ENCODE measurements at regions not wholly inside any gene's neighbourhood (a gene's known extent, or its start where the extent isn't known, plus 50 kb on each side); places are given as distances from the start of the nearest gene placed in this dataset.

- no peak for ATAC-seq
Measured at GRCh38 chr16:74232806-74233465, 63.7 kb upstream of the PSMD7 start.

- no peak for ATAC-seq
Measured at GRCh38 chr16:74230126-74230525, 66.5 kb upstream of the PSMD7 start.

GRCh38 chr16:74226338-74226954 is 70.2 kb upstream of the PSMD7 start:
- no peak for ATAC-seq

- ATAC-seq, result no peak
Measured at GRCh38 chr16:74224828-74225612, 71.6 kb upstream of the PSMD7 start.

GRCh38 chr16:74221828-74222227 is 74.8 kb upstream of the PSMD7 start:
- ATAC-seq, result no peak

- no peak for ATAC-seq
Measured at GRCh38 chr16:74219706-74220105, 76.9 kb upstream of the PSMD7 start.

- ATAC-seq, result no peak
Measured at GRCh38 chr16:74218871-74219270, 77.7 kb upstream of the PSMD7 start.

GRCh38 chr16:74216319-74216718 is 80.3 kb upstream of the PSMD7 start:
- no peak for ATAC-seq

GRCh38 chr16:74215249-74215648 is 81.4 kb upstream of the PSMD7 start:
- no peak for ATAC-seq

- no peak for ATAC-seq
Measured at GRCh38 chr16:74213372-74213771, 83.2 kb upstream of the PSMD7 start.

- no peak for ATAC-seq
Measured at GRCh38 chr16:74210245-74210644, 86.4 kb upstream of the PSMD7 start.

GRCh38 chr16:74202009-74202408 is 94.6 kb upstream of the PSMD7 start:
- no peak for ATAC-seq

GRCh38 chr16:74201576-74201975 is 95.0 kb upstream of the PSMD7 start:
- no peak for ATAC-seq

- ATAC-seq, result no peak
Measured at GRCh38 chr16:74200921-74201320, 95.7 kb upstream of the PSMD7 start.

GRCh38 chr16:74199842-74200124 is 96.8 kb upstream of the PSMD7 start:
- no peak for ATAC-seq

- no peak for ATAC-seq
Measured at GRCh38 chr16:74199066-74199841, 97.4 kb upstream of the PSMD7 start.

- ATAC-seq, result no peak
Measured at GRCh38 chr16:74192281-74192797, 104.3 kb upstream of the PSMD7 start.

- no peak for ATAC-seq
Measured at GRCh38 chr16:74190292-74190691, 106.3 kb upstream of the PSMD7 start.

- no peak for ATAC-seq
Measured at GRCh38 chr16:74188856-74189255, 107.8 kb upstream of the PSMD7 start.

GRCh38 chr16:74186561-74186971 is 110.0 kb upstream of the PSMD7 start:
- no peak for ATAC-seq

- no peak for ATAC-seq
Measured at GRCh38 chr16:74184839-74185238, 111.8 kb upstream of the PSMD7 start.

GRCh38 chr16:74183601-74184360 is 112.8 kb upstream of the PSMD7 start:
- ATAC-seq, result no peak

All from activated CD4-positive, CD25-positive, alpha-beta regulatory T cell treated with anti-CD3 and anti-CD28 coated beads, Interleukin-2, amount 50 U/mL, for 24 hours (primary cell).